HL-60 (cell line): ENCODE measurements at regions not wholly inside any gene's neighbourhood (a gene's known extent, or its start where the extent isn't known, plus 50 kb on each side); places are given as distances from the start of the nearest gene placed in this dataset.
A peak's percentile ranks its signal among the peaks of the same experiment; 100 is the strongest.

Experiments
- DNase-seq, 2 experiments: peaks; one replicate each; pipeline ENCODE4 v3.0.0-alpha.2; 2010 to 2020; ENCODE audit warnings: low read depth in 1 of 2, low spot score in 1 of 2
- H3K27ac ChIP-seq: fragments of 250-450 bp; sonication (Bioruptor Pico); replicated peaks from 2 replicates; pipeline ENCODE4 v1.5.1; 2020; ENCODE audit warnings: mild to moderate bottlenecking, moderate library complexity
- H3K27me3 ChIP-seq: fragments of 250-450 bp; sonication (Bioruptor Pico); 2 replicates; pipeline ENCODE4 v1.5.1; 2021; ENCODE audit warnings: mild to moderate bottlenecking, moderate library complexity; ENCODE audit not compliant: insufficient read depth, poor library complexity, severe bottlenecking
- H3K4me3 ChIP-seq: replicated peaks from 2 replicates; pipeline ENCODE4 v1.5.1; 2011; ENCODE audit warnings: mild to moderate bottlenecking, control low read depth, low read length; ENCODE audit not compliant: insufficient read depth
- CTCF ChIP-seq: IDR thresholded peaks from one replicate; pipeline ENCODE4 v1.5.1; 2011; ENCODE audit warnings: low read length, control low read depth, inconsistent platforms; ENCODE audit not compliant: insufficient read depth
- GABPA ChIP-seq: IDR thresholded peaks from 2 replicates; pipeline ENCODE4 v1.6.1; 2012; ENCODE audit warnings: low read depth
- POLR2AphosphoS5 ChIP-seq: IDR thresholded peaks from 2 replicates; pipeline ENCODE4 v1.6.1; 2012; ENCODE audit warnings: low read depth
- REST ChIP-seq: IDR thresholded peaks from 2 replicates; pipeline ENCODE4 v1.6.1; 2012; ENCODE audit warnings: low read depth; ENCODE audit not compliant: insufficient replicate concordance
- SPI1 ChIP-seq: IDR thresholded peaks from 2 replicates; pipeline ENCODE4 v1.6.1; 2012; ENCODE audit warnings: low read depth, mild to moderate bottlenecking, borderline replicate concordance

GRCh38 chr3:30170681-30171438, 435.5 kb upstream of the TGFBR2 start:
- H3K27me3 ChIP-seq, result no peaks in the 10 kb centered on the region
- no peak for DNase-seq
- H3K27ac ChIP-seq, result no peak overlapping the region
- TF ChIP-seq SPI1, result no peak
- no peak for TF ChIP-seq CTCF
- TF ChIP-seq REST, result no peak
- no peak for TF ChIP-seq POLR2AphosphoS5
- TF ChIP-seq GABPA, result no peak
- H3K4me3 ChIP-seq, result no peak overlapping the region

- DNase-seq, result no peak
- TF ChIP-seq SPI1, result no peak
- TF ChIP-seq POLR2AphosphoS5, result no peak
- no peak for TF ChIP-seq GABPA
- no peak for TF ChIP-seq CTCF
- TF ChIP-seq REST, result no peak
- Histone ChIP-seq H3K27me3 (no peaks in the 10 kb centered on the region), H3K27ac (no peak overlapping the region), H3K4me3 (no peak overlapping the region)
These were observed 432.0 kb upstream of the TGFBR2 start for GRCh38 chr3:30174357-30174756.

GRCh38 chr3:30180310-30181177, 425.9 kb upstream of the TGFBR2 start:
- Histone ChIP-seq H3K27ac (no peak overlapping the region; the same call in 1 of the 2 replicates), H3K4me3 (no peak overlapping the region), H3K27me3 (no peaks in the 10 kb centered on the region)
- peak; percentile 59 to 86 for DNase-seq
- TF ChIP-seq SPI1 (no peak), REST (no peak), POLR2AphosphoS5 (peak; percentile 73; the same call in 1 of the 2 replicates), GABPA (peak; percentile 37; the same call in 1 of the 2 replicates), CTCF (no peak)
